T-helper 1 cell treated with Interleukin-12 subunit alpha and Interleukin-12 subunit beta and Interleukin-4 antibody, amounts not matched to agents 30 μg/mL and 1 μg/mL, for 36 hours (primary cell): ENCODE measurements at regions not wholly inside any gene's neighbourhood (a gene's known extent, or its start where the extent isn't known, plus 50 kb on each side); places are given as distances from the start of the nearest gene placed in this dataset.
A peak's percentile ranks its signal among the peaks of the same experiment; 100 is the strongest.

Experiments used
- H3K27ac Mint-ChIP-seq: one replicate; pipeline ENCODE4 v1.8.0; 2021; ENCODE audit warnings: mild to moderate bottlenecking, mixed read lengths
- H3K27me3 Mint-ChIP-seq: one replicate; pipeline ENCODE4 v1.8.0; 2021; ENCODE audit warnings: low read depth, mixed read lengths
- H3K36me3 Mint-ChIP-seq: one replicate; pipeline ENCODE4 v1.8.0; 2021; ENCODE audit warnings: low read depth, mixed read lengths
- H3K4me1 Mint-ChIP-seq: one replicate; pipeline ENCODE4 v1.8.0; 2021; ENCODE audit warnings: low read depth, mixed read lengths
- H3K4me3 Mint-ChIP-seq: one replicate; pipeline ENCODE4 v1.8.0; 2021; ENCODE audit warnings: mild to moderate bottlenecking, moderate library complexity, mixed read lengths
- H3K9me3 Mint-ChIP-seq: one replicate; pipeline ENCODE4 v1.8.0; 2021; ENCODE audit warnings: mixed read lengths

DNA sequence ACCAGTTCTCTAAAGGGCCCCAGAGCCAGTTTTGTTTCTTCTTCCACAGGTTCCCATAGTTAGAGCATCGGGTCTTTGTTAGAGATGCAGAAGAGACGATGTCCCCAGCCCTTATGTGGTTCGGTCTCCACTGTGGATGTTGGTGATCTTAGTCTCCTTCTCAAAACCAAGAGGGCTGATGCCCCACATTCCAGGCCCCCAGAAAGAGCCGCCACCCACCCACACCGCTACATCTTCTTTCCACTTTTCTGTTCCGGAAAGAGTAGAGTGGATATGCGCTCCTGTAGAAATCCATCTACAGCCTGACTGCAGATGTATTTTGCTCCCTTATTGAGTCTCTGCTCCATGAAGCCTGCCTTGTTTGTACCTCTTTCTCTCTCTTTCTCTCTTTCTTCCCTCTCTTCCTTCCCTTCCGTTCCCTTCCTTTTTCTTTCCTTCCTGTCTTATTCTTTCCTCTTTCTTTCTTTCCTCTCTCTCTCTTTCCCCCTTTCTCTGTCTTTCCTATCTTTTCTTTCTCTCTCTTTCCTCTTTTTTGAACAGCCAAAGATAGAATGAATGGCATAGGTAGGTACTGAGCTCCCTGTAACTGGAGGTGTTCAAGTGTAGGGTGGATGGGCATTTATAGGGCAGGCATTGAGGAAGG, 224.3 kb downstream of the SEC14L1 start:
- Mint-ChIP-seq H3K9me3 (no peaks in the 10 kb centered on the region), H3K4me1 (peaks cover 31% of the 10 kb centered on the region), H3K27ac (peak overlapping the region; percentile 3), H3K36me3 (peaks cover 2% of the 10 kb centered on the region), H3K27me3 (peaks cover 15% of the 10 kb centered on the region), H3K4me3 (no peak overlapping the region)

DNA sequence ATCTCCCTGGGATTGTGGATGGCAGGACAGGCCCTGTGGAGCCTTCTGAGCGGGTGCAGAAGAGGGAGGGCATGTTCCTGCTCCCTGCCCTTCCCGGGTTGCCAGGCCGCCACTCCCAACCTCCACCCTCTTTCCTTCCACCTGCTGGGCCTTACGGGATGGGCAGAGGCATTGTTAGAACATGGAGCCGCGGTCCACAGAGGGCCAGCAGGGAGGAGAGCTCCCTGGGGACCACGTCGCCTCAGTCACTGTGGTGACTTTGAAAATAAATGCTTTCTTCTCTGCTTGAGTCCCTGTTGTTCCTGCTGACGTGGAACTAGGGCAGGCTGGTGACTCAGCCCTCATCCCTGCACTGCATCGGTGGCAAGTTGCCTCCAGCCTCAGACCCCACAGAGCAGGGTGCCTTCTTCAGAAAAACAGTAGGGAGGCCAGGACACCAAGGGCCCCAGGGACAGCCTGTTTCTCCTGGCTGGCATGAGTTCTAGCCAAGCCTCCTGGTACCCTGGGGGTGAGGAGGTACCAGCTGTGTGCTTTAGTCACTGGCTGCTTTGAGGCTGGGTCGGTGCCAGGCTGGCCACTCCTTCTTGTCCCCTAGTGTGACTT, 224.9 kb downstream of the SEC14L1 start:
- Mint-ChIP-seq H3K4me1 (peaks cover 32% of the 10 kb centered on the region), H3K36me3 (peaks cover 2% of the 10 kb centered on the region), H3K4me3 (no peak overlapping the region), H3K27me3 (peaks cover 15% of the 10 kb centered on the region), H3K9me3 (no peaks in the 10 kb centered on the region), H3K27ac (no peak overlapping the region)

DNA sequence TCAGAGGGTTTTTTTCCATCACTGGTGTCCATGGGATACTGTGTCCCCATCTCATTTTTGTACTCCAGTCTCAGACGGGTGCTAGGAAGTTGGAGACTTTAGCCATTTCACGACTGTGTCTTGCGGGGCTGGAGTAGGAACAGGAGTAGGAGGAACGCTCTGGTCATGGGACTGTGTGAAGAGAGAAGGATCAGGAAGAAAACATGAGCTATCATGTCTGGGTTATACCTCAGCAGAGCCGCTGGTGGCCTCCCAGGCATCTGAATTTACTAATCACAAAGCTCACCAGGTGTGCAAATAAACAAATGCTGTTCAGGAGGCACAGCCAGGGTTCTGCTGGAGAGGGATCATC, 225.4 kb downstream of the SEC14L1 start:
- H3K27me3 Mint-ChIP-seq = peaks cover 15% of the 10 kb centered on the region
- H3K36me3 Mint-ChIP-seq = peaks cover 2% of the 10 kb centered on the region
- H3K27ac Mint-ChIP-seq = no peak overlapping the region
- no peaks in the 10 kb centered on the region for H3K9me3 Mint-ChIP-seq
- no peak overlapping the region for H3K4me3 Mint-ChIP-seq
- peaks cover 37% of the 10 kb centered on the region for H3K4me1 Mint-ChIP-seq

DNA sequence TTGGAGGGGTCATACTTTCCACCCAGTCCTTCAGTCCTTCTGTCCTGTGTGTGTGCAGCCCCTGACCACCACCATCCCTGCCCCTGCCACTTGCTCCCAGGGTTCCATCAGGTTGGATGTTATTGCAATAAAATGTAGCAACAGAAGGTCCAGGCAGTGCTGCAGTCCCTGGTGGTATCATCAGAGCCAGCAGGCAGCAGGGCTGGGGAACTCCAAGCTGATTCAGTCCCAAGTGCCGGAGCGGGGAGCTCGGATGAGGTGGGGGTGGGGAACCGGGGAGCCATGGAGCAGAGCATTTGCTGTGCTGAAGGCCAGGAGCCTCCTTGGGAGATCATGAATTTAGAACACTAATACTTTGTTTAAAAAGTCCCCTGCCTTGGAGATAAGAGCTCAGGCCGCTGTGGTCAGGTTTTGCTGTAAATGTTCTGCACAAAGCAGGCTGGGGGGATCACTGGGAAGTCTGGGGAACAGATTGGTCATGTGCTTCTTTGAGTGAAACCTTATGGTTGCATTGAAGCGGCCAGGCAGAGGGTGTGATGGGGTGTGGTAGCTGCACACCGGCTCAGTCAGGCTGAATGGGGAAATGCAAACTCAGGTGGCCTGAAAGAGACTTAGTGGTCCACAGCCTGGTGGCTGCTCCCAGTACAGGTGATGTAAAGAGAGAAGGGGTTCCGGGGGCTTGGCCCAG, 225.9 kb downstream of the SEC14L1 start:
- peaks cover 2% of the 10 kb centered on the region for H3K36me3 Mint-ChIP-seq
- H3K4me1 Mint-ChIP-seq = peaks cover 43% of the 10 kb centered on the region
- no peaks in the 10 kb centered on the region for H3K9me3 Mint-ChIP-seq
- no peak overlapping the region for H3K27ac Mint-ChIP-seq
- H3K4me3 Mint-ChIP-seq = no peak overlapping the region
- H3K27me3 Mint-ChIP-seq = peaks cover 15% of the 10 kb centered on the region

DNA sequence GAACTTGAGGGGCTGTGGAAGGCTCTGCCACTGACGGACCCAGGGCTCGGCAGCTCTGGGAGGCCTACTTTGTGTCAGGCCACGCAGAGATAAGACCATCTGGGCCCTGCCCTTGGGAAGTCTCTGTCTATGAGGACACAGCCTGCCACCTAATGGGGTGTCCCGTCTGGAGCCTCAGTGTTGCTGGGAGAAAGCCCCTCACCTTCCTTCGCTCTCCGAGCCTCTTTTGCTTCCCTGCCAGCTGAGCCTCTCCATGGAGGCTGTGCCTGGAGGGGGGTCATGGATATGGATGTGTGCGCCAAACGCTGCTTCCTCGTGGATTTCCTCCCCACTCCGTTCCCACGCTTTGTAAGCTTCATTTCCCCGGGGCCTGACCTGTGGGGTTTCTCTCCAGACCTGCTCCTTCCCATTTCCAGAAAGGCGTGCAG, 228.8 kb downstream of the SEC14L1 start:
- no peaks in the 10 kb centered on the region for H3K9me3 Mint-ChIP-seq
- H3K36me3 Mint-ChIP-seq = peaks cover 6% of the 10 kb centered on the region
- H3K27ac Mint-ChIP-seq = no peak overlapping the region
- H3K4me1 Mint-ChIP-seq = peaks cover 40% of the 10 kb centered on the region
- peaks cover 6% of the 10 kb centered on the region for H3K27me3 Mint-ChIP-seq
- H3K4me3 Mint-ChIP-seq = no peak overlapping the region

DNA sequence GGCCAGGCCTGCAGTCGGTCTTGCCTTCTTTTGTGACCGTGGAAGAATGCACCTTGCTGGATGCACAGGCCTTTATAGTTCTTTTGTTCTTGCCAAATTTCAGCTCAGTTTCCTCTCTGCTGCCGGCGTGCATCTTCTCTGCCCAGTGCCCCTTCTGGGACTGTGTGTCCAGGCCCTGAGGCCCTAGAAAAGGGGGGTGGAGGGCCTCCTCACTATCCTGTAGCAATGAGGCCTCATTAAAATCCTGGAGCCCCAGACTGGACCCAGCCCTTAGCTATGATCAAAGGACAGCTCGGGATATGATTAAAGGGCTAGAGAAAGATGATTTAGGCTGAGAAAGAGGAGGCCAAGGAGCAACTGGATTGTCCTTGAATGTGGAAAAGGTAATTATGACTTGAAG, 229.8 kb downstream of the SEC14L1 start:
- peaks cover 6% of the 10 kb centered on the region for H3K27me3 Mint-ChIP-seq
- H3K4me3 Mint-ChIP-seq = no peak overlapping the region
- H3K36me3 Mint-ChIP-seq = peaks cover 8% of the 10 kb centered on the region
- H3K27ac Mint-ChIP-seq = peak overlapping the region; percentile 73
- H3K4me1 Mint-ChIP-seq = peaks cover 41% of the 10 kb centered on the region
- H3K9me3 Mint-ChIP-seq = no peaks in the 10 kb centered on the region

DNA sequence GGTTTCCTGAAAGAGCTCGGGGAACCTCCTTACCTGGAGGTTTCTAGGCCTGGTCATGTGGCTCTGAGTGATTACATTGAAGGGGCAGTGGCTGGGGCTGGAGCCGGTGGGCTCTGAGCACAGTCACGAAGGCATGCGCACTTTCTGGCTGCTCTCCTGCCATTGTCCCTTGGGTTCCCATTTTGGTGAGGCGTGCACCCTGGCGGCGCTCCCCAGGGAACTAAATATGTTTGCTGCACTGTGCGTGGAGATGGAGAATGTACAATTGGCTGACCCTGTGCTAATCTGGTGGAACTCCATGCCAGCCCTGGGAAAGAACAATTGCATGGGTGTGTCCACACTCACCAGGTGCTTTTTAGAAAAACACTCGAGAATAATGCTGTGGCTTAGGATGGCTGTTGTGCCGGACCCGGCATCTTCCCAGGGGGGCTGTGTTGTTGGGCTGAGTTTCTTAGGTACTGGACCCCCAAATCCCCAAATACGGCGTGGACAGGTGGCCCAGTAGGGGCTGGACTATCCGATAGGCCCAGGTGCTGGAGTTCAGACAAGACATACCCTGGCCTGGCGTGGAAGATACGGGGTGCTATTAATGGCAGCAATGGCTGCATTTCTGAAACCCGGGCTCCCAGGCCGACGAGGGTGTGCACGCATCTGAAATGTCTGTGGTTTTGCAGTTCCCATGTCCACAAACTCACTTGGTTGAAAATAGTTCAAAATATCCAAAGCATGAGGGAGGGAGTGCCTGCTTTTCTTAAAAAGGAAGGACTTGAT, 230.5 kb downstream of the SEC14L1 start:
- H3K4me1 Mint-ChIP-seq = peaks cover 43% of the 10 kb centered on the region

DNA sequence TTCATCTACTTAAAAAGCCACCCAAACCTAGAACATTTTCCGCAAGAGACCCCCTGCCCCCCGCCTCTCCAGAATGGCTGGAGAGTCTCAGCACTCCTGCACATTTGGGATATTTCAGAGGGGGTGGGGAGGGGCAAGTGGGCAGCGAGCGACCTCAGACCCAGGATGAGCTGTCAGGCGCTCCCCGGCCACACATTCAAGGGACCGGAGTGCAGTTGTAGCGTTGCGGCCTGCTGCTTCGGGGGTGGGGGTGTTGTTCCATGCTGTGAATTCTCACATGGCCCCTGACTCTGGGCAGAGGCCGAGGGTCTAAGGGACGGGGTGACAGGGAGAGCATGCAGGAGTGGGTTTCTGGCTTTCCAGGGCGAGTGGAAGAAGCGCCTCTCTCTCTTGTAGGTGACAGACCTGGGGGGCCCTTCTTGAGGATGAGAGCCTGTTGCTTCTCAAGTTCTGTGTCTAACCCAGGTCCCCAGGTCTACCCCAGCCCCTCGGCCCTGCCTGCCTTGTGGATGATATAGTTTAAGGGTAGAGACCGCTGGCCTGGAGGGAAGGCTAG, 231.2 kb downstream of the SEC14L1 start:
- peak overlapping the region; percentile 80 for H3K4me3 Mint-ChIP-seq
- H3K9me3 Mint-ChIP-seq = no peaks in the 10 kb centered on the region
- peaks cover 19% of the 10 kb centered on the region for H3K36me3 Mint-ChIP-seq
- H3K4me1 Mint-ChIP-seq = peaks cover 43% of the 10 kb centered on the region
- H3K27me3 Mint-ChIP-seq = peaks cover 1% of the 10 kb centered on the region
- peak overlapping the region; percentile 87 for H3K27ac Mint-ChIP-seq

More for the DNA sequence above, 230.5 kb downstream of the SEC14L1 start:
- Mint-ChIP-seq H3K36me3 (peaks cover 14% of the 10 kb centered on the region), H3K27ac (peak overlapping the region; percentile 26), H3K9me3 (no peaks in the 10 kb centered on the region), H3K27me3 (peaks cover 6% of the 10 kb centered on the region), H3K4me3 (peak overlapping the region; percentile 80)

DNA sequence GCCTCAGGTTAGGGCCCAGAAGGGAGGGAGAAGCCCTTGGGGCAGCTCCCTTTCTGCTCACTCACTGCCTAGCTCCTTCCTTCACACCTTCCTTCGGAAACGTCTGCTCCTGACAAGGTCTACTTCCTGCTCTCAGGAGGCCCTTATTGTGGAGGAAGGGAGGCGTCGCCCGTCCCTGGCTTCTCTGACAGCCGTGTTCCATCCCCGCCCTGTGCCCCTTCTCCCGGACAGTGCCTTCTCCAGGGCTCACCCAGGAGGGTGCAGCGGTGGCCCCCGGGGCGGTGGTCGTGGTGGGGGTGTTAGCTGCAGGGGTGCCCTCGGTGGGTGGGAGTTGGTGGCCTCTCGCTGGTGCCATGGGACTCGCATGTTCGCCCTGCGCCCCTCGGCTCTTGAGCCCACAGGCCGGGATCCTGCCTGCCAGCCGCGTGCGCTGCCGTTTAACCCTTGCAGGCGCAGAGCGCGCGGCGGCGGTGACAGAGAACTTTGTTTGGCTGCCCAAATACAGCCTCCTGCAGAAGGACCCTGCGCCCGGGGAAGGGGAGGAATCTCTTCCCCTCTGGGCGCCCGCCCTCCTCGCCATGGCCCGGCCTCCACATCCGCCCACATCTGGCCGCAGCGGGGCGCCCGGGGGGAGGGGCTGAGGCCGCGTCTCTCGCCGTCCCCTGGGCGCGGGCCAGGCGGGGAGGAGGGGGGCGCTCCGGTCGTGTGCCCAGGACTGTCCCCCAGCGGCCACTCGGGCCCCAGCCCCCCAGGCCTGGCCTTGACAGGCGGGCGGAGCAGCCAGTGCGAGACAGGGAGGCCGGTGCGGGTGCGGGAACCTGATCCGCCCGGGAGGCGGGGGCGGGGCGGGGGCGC, 231.9 kb downstream of the SEC14L1 start:
- peaks cover 42% of the 10 kb centered on the region for H3K4me1 Mint-ChIP-seq
- no peaks in the 10 kb centered on the region for H3K27me3 Mint-ChIP-seq
- peak overlapping the region; percentile 80 for H3K4me3 Mint-ChIP-seq
- peaks cover 20% of the 10 kb centered on the region for H3K36me3 Mint-ChIP-seq
- H3K9me3 Mint-ChIP-seq = no peaks in the 10 kb centered on the region
- H3K27ac Mint-ChIP-seq = peak overlapping the region; percentile 87

DNA sequence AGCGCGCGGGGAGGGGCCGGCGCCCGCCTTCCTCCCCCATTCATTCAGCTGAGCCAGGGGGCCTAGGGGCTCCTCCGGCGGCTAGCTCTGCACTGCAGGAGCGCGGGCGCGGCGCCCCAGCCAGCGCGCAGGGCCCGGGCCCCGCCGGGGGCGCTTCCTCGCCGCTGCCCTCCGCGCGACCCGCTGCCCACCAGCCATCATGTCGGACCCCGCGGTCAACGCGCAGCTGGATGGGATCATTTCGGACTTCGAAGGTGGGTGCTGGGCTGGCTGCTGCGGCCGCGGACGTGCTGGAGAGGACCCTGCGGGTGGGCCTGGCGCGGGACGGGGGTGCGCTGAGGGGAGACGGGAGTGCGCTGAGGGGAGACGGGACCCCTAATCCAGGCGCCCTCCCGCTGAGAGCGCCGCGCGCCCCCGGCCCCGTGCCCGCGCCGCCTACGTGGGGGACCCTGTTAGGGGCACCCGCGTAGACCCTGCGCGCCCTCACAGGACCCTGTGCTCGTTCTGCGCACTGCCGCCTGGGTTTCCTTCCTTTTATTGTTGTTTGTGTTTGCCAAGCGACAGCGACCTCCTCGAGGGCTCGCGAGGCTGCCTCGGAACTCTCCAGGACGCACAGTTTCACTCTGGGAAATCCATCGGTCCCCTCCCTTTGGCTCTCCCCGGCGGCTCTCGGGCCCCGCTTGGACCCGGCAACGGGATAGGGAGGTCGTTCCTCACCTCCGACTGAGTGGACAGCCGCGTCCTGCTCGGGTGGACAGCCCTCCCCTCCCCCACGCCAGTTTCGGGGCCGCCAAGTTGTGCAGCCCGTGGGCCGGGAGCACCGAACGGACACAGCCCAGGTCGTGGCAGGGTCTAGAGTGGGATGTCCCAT, 232.8 kb downstream of the SEC14L1 start:
- Mint-ChIP-seq H3K4me1 (peaks cover 48% of the 10 kb centered on the region), H3K4me3 (peak overlapping the region; percentile 91), H3K9me3 (no peaks in the 10 kb centered on the region), H3K36me3 (peaks cover 24% of the 10 kb centered on the region), H3K27me3 (no peaks in the 10 kb centered on the region), H3K27ac (peak overlapping the region; percentile 97)

DNA sequence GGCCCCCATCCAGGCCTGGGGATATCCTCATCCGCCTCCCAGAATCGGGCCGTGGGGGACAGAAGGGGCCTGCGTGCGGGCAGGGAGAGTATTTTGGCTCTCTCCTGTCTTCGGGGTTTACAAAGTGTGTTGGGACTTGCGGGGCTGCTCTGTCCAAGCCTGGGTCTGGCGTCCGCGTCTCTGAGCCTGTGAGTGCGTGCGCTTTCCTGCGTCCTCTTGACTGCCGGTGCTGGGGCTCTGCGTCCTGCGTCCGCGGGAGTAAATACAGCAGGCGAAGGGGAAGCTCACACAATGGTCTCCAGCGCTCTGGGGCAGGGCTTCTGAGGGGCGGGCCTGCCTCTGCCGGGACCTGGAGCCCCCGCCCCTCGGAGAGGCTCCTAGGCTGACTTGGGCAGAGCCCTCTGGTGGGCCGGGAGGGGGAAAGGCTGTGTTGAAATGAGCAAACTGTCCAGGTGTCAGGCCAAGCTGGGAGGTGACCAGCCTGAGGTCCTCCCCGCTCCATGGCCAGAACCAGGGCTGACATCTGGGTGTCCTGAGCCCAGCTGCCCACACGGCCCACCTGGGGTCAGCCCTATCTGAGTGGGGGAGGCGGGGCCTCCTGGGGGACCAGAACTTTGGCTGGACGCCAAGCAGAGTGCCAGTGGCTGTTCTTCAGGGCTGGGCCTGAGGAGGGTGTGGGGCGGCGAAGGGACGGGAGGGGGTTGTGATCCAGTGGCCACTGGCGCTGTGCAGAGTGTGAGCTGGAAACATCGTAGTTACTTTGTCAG, 233.6 kb downstream of the SEC14L1 start:
- H3K4me1 Mint-ChIP-seq = peaks cover 48% of the 10 kb centered on the region
- no peaks in the 10 kb centered on the region for H3K27me3 Mint-ChIP-seq
- no peaks in the 10 kb centered on the region for H3K9me3 Mint-ChIP-seq
- H3K4me3 Mint-ChIP-seq = peak overlapping the region; percentile 91
- peak overlapping the region; percentile 97 for H3K27ac Mint-ChIP-seq
- peaks cover 24% of the 10 kb centered on the region for H3K36me3 Mint-ChIP-seq

DNA sequence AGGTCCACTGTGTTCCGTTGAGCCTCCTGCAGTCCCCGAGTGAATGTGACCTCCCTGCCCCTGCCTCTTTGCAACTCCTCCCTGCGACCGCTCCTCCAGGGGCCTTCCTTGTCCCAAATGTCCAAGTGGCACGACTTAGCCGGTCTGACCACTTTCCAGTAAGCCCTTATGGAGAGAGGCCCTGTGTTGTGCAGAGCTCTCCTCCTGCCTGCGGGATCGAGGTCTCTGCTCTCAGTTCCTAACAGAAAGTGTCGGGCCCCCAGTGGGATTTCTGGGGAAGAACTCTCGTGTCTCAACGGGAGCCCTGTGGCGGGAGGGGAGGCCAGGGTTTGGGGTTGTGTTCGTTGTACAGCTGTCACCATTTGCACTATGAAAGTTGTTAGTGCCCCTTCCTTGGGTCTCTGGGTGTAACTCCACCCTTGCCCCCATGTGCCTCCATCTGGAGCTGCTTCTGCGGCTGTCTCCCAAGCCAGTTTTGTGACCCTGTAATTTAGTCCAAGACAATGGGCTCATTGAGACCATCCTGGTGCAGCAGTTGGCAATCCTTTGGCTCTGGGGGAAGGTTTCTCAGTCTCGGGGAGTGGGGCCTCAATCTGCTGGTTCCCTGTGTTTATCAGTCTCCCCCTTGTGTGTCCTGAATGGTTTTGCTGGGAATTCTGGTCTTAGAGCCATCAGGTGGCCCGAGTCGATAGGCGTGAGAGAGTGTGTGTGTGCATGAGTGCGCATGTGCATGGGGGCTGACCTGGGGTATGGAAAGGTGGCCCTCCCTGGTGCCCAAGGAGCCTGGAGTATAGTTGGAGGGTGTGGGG, 234.5 kb downstream of the SEC14L1 start:
- Mint-ChIP-seq H3K36me3 (peaks cover 24% of the 10 kb centered on the region), H3K4me1 (peaks cover 50% of the 10 kb centered on the region), H3K9me3 (no peaks in the 10 kb centered on the region), H3K27me3 (no peaks in the 10 kb centered on the region), H3K4me3 (peak overlapping the region; percentile 91), H3K27ac (peak overlapping the region; percentile 85)
